Immature natural killer cell (primary cell): ENCODE measurements at regions not wholly inside any gene's neighbourhood (a gene's known extent, or its start where the extent isn't known, plus 50 kb on each side); places are given as distances from the start of the nearest gene placed in this dataset.
"Not testable (repeated sequence)": the region's sequence is repeated elsewhere in the genome, so short reads cannot be mapped to it uniquely, and the experiment has no call there.

Experiments used
- DNase-seq, 3 donors: peaks; one replicate each; pipeline ENCODE4 v3.0.0; 2022; ENCODE audit warnings: mixed read lengths in 1 of 3
- H3K27ac Mint-ChIP-seq, 6 donors: one replicate each; pipeline ENCODE4 v1.8.0; 2020; ENCODE audit warnings: mixed read lengths in 6 of 6, mild to moderate bottlenecking in 5 of 6, inconsistent platforms in 4 of 6, moderate library complexity in 3 of 6
- H3K27me3 Mint-ChIP-seq, 3 donors: one replicate each; pipeline ENCODE4 v1.8.0; 2020 to 2021; ENCODE audit warnings: low read depth in 3 of 3, mild to moderate bottlenecking in 3 of 3, mixed read lengths in 3 of 3, moderate library complexity in 3 of 3, inconsistent platforms in 1 of 3
- H3K36me3 Mint-ChIP-seq, 3 donors: one replicate each; pipeline ENCODE4 v1.8.0; 2020; ENCODE audit warnings: mixed read lengths in 3 of 3, inconsistent platforms in 2 of 3, mild to moderate bottlenecking in 2 of 3
- H3K4me1 Mint-ChIP-seq, 2 donors: one replicate each; pipeline ENCODE4 v1.8.0; 2020; ENCODE audit warnings: inconsistent platforms in 2 of 2, mild to moderate bottlenecking in 2 of 2, mixed read lengths in 2 of 2, moderate library complexity in 1 of 2
- H3K4me3 Mint-ChIP-seq, 5 donors: one replicate each; pipeline ENCODE4 v1.8.0; 2020; ENCODE audit warnings: mild to moderate bottlenecking in 5 of 5, mixed read lengths in 5 of 5, inconsistent platforms in 3 of 5, moderate library complexity in 3 of 5
- H3K9me3 Mint-ChIP-seq, 6 donors: one replicate each; pipeline ENCODE4 v1.8.0; 2020; ENCODE audit warnings: mild to moderate bottlenecking in 6 of 6, mixed read lengths in 6 of 6, inconsistent platforms in 4 of 6, moderate library complexity in 3 of 6

DNA sequence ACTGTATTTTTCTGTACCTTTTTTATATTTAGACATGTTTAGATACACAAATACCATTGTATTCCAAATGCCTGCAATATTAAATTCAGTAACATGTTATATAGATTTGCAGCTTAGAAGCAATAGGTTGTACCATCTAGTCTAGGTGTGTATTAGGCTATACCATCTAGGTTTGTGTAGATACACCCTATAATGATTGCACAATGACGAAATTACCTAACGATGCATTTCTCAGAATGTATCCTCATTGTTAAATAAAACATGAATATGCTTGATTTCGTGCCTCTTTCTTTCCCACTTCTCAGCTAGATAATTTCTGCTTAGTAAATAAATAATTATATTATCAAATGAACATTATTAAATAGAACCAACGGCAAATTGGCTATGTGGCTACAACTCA is 653.0 kb downstream of the EPM2A start:
- H3K9me3 Mint-ChIP-seq, result no peaks in the 10 kb centered on the region
- peaks cover 0 to 5% (median 0%) of the 10 kb centered on the region in 3 donors for H3K27me3 Mint-ChIP-seq
- no peak overlapping the region for H3K27ac Mint-ChIP-seq
- H3K4me3 Mint-ChIP-seq, result no peak overlapping the region
- no peaks in the 10 kb centered on the region for H3K4me1 Mint-ChIP-seq
- no peak for DNase-seq
- H3K36me3 Mint-ChIP-seq, result no peaks in the 10 kb centered on the region

DNA sequence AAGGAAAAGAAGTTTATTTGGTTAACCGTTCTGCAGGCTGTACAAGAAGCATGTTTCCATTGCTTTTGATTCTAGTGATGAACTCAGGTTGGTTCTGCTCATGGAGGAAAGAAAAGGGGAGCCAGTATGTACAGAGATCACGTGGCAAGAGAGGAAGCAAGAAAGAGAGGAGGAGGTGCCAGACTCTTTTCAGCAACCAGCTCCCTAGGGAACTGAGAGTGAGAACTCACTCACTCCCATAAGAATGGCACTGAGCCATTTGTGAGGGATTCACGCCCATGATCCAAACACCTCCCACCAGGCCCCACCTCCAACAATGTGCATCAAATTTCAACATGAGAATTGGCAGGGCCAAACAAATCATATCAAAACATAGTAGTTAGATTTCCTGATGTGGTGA is 649.1 kb downstream of the EPM2A start:
- Mint-ChIP-seq H3K4me3 (no peak overlapping the region), H3K27ac (no peak overlapping the region), H3K9me3 (no peaks in the 10 kb centered on the region), H3K27me3 (peaks cover 0 to 4% (median 1%) of the 10 kb centered on the region in 3 donors), H3K36me3 (no peaks in the 10 kb centered on the region), H3K4me1 (no peaks in the 10 kb centered on the region)
- DNase-seq, result no peak

DNA sequence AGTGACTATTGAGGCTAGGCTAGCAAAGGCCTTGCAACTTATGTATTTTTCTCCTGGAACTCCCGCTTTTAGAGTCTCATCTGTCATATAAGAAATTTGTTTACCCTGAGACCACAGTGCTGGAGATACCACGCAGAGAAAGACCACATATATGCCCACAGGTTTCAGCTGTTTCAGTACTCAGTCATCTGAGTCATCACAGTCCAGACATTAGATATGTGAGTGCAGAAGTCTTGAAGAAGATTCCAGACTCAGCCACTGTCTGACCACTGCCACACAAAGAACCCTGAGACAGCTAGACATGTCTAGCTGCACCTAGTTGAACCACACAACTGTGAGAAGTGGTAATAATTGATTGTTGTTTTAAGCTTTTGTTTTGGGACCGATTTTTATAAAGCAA is 648.3 kb downstream of the EPM2A start:
- Mint-ChIP-seq H3K9me3 (no peaks in the 10 kb centered on the region), H3K36me3 (no peaks in the 10 kb centered on the region), H3K27me3 (peaks cover 0 to 4% (median 3%) of the 10 kb centered on the region in 3 donors), H3K4me1 (no peaks in the 10 kb centered on the region), H3K4me3 (no peak overlapping the region), H3K27ac (no peak overlapping the region)
- no peak for DNase-seq

DNA sequence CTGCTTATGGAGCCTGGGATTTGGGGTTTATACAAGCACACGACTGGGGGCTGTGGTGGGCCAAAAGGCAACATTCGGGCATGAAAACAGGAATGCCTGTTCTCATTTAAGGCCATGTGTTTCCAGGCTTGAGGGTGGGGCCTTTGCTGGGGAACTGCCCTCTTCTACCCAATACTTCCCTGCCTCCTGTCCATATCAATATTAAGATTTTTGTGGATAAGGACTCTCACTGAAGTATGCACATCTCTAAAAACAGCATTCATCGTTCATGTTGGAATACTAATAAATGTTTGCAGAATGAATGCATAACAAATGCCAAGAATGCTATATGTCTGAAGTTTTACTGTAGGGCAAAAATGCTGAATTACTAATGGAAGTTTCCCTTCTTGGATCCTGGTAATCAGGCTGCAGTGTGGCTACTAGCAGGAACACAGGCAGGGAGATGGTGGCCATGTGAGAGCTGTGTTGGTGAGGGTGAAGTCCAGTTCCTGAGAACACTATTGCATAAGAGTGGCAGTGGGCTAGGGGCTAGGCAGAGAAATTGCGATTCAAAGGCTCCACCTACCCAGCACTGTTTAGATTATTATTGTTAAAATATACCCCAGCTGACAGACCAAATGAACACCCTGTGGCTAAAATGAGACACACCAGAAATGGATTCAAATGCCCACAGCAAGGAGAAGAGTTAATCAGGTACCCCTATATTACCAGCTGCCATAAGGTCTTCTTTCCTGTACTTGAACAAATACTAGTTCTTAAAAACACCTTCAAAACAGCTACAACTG is 644.3 kb downstream of the EPM2A start:
- H3K27ac Mint-ChIP-seq, result no peak overlapping the region
- no peaks in the 10 kb centered on the region for H3K36me3 Mint-ChIP-seq

DNA sequence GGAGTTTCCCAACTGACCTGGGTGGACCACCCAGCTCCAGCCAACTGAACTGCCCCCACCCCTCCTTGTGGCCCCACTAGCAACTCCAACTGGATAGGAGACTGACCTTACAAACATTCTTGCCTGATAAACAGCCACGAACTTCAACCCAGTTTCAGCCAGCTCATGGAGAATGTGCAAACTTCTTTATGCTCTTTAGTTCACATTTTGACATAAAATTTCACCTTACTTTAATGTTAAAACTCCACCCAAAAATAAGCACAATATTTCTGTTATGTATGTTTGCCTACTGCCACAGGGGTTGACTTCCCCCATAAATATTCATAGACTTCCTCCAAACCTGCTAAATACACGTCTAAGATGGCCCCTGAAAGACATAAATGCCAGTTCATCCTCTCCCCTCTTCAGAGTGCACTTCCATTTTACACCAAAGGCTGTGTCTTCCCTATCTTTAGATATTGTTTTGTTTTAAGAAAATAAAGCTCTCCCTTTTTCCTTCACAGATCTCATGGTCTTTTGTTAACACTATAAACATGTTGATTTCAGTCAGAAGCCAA is 643.7 kb downstream of the EPM2A start:
- H3K4me1 Mint-ChIP-seq, result no peaks in the 10 kb centered on the region
- no peak overlapping the region for H3K27ac Mint-ChIP-seq
- H3K36me3 Mint-ChIP-seq, result no peaks in the 10 kb centered on the region
- H3K4me3 Mint-ChIP-seq, result no peak overlapping the region
- DNase-seq, result no peak
- H3K9me3 Mint-ChIP-seq, result peaks cover 0 to 4% (median 0%) of the 10 kb centered on the region in 6 donors
- H3K27me3 Mint-ChIP-seq, result peaks cover 0 to 3% (median 1%) of the 10 kb centered on the region in 3 donors

More for the DNA sequence above, 644.3 kb downstream of the EPM2A start:
- Mint-ChIP-seq H3K9me3 (peaks cover 0 to 4% (median 0%) of the 10 kb centered on the region in 6 donors), H3K4me3 (no peak overlapping the region), H3K4me1 (no peaks in the 10 kb centered on the region), H3K27me3 (peaks cover 0 to 3% (median 1%) of the 10 kb centered on the region in 3 donors)
- DNase-seq, result no peak

DNA sequence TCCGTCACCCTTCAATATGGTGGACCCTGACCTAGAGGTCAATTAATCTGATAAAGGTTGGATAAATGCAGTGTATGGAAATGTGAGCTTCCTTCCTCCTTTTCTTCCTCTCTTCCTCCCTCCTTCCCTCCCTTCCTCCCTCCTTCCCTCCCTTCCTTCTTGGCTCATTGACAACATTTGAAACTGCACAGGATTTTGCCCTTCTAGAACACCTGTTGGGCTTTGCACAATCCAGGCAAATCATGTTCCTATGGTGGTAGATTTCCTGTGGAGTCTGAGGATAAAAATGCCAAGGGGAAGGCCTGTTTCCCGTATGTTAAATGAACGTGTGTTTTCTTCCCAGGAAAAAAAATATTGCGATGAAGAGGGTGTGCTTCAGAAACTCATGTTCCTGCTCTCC is 642.8 kb downstream of the EPM2A start:
- no peaks in the 10 kb centered on the region for H3K36me3 Mint-ChIP-seq
- DNase-seq, result no peak
- peaks cover 0 to 7% (median 4%) of the 10 kb centered on the region in 6 donors for H3K9me3 Mint-ChIP-seq
- H3K27ac Mint-ChIP-seq, result no peak overlapping the region
- no peak overlapping the region for H3K4me3 Mint-ChIP-seq
- peaks cover 0 to 4% (median 1%) of the 10 kb centered on the region in 3 donors for H3K27me3 Mint-ChIP-seq
- H3K4me1 Mint-ChIP-seq, result no peaks in the 10 kb centered on the region

DNA sequence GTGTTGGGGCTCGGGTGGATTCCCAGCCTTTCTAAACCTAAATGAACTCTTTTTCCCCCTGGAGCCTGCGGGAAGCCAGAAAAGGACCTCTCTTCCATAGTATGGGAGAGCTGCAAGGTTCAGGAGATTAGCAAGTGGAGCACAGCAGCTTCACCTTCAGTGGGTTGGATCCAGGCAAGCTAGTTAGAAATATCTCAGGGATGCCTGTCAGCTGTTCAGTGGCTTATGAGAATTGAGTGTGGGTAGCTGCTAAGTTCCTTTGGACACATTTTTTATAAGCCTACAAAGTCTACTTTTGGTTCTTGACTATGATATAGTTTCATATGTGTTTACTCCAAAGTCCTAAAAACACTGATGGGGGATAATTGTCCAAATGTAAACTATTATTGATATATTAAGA is 642.1 kb downstream of the EPM2A start:
- Mint-ChIP-seq H3K27me3 (peaks cover 0 to 5% (median 1%) of the 10 kb centered on the region in 3 donors), H3K4me3 (no peak overlapping the region), H3K27ac (no peak overlapping the region), H3K4me1 (no peaks in the 10 kb centered on the region), H3K9me3 (peaks cover under 1 to 14% (median 8%) of the 10 kb centered on the region in 6 donors), H3K36me3 (no peaks in the 10 kb centered on the region)
- no peak for DNase-seq

DNA sequence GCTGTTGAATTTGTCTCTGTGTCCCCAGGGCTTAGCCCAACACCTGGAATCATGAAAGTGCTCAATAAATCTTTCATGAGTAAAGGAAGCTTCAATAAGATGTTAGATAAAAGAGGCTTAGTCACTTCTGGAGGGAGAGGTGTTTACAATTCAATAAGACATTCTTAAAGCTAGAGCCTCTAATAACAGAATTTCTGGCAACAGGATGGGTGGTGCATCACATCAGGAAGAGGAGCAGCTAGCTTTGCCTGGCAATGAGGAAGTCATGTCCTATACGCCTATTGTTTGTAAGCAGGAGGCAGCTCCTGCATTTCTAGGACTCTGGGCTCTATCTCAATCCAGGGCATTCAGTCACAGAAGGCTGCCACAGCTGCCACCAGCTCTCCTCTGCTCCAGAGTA is 638.5 kb downstream of the EPM2A start:
- Mint-ChIP-seq H3K27ac (no peak overlapping the region), H3K9me3 (peaks cover 3 to 25% (median 10%) of the 10 kb centered on the region in 6 donors), H3K36me3 (no peaks in the 10 kb centered on the region), H3K4me1 (no peaks in the 10 kb centered on the region), H3K27me3 (peaks cover 0 to 3% (median 0%) of the 10 kb centered on the region in 3 donors), H3K4me3 (no peak overlapping the region)
- no peak for DNase-seq

DNA sequence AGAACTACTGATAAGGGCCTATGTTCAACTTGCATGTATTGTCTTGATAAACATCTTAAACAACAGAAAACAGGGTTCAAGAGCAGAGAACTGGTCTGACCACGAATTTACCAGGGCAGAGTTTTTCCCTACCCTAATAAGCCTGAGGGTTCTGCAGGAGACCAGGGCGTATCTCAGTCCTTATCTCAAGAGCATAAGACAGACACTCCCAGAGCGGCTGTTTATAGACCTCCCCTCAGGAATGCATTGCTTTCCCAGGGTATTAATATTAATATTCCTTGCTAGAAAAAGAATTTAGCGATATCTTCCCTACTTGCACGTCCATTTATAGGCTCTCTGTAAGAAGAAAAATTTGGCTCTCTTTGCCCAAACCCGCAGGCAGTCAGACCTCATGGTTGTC is 637.2 kb downstream of the EPM2A start:
- H3K36me3 Mint-ChIP-seq, H3K4me1 Mint-ChIP-seq: not testable (repeated sequence)
- peaks cover 3 to 25% (median 10%) of the 10 kb centered on the region in 6 donors for H3K9me3 Mint-ChIP-seq

DNA sequence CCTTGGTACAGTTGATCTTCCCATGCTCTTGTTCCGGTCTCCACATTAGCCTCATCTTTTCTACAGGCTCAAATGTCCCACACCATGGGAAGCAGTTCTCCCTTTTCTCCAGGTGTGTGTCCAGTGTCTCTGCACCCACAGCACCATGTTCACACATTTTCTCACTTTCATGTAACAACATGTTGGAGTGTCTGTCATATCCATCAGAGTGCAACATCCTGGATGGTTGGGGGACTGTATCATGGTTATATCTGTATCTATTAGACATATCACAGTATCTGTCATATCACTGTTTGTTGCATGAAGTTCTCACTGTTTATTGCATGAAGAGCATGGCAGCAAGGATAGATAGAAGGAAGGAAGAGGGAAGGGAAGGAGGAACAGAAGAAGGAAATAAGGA is 635.6 kb downstream of the EPM2A start:
- H3K27ac Mint-ChIP-seq, result no peak overlapping the region
- H3K36me3 Mint-ChIP-seq, result no peaks in the 10 kb centered on the region
- no peak for DNase-seq
- H3K4me3 Mint-ChIP-seq, result no peak overlapping the region
- H3K9me3 Mint-ChIP-seq, result peaks cover 3 to 25% (median 10%) of the 10 kb centered on the region in 6 donors
- no peaks in the 10 kb centered on the region for H3K4me1 Mint-ChIP-seq
- H3K27me3 Mint-ChIP-seq, result peaks cover 0 to 5% (median 0%) of the 10 kb centered on the region in 3 donors

More for the DNA sequence above, 637.2 kb downstream of the EPM2A start:
- not testable (repeated sequence) for H3K27me3 Mint-ChIP-seq, H3K4me3 Mint-ChIP-seq, H3K27ac Mint-ChIP-seq, DNase-seq

DNA sequence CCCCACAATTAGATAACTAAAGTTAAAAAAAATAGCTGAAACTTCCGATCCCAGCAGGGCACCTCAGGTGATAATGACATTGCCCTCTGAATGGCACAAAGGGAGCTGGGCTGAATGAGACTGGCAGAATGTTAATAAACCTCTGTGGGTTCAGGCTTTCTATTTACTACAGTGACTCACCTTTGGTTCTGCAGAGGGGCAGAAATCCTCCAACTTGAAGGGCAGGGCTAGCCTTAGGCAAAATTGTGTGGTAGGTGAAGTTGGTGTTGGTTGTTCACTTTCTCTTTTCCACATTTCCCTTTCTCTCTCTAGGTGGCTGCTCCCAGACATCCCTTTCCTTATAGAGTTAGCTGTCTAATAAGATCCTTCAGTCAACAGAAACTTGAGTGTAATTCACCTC is 625.2 kb downstream of the EPM2A start:
- H3K27me3 Mint-ChIP-seq, result peaks cover 0 to 2% (median 0%) of the 10 kb centered on the region in 3 donors
- H3K4me3 Mint-ChIP-seq, result no peak overlapping the region
- no peak for DNase-seq
- H3K27ac Mint-ChIP-seq, result no peak overlapping the region
- no peaks in the 10 kb centered on the region for H3K4me1 Mint-ChIP-seq
- H3K9me3 Mint-ChIP-seq, result peaks cover 0 to 4% (median 0%) of the 10 kb centered on the region in 6 donors
- H3K36me3 Mint-ChIP-seq, result no peaks in the 10 kb centered on the region

DNA sequence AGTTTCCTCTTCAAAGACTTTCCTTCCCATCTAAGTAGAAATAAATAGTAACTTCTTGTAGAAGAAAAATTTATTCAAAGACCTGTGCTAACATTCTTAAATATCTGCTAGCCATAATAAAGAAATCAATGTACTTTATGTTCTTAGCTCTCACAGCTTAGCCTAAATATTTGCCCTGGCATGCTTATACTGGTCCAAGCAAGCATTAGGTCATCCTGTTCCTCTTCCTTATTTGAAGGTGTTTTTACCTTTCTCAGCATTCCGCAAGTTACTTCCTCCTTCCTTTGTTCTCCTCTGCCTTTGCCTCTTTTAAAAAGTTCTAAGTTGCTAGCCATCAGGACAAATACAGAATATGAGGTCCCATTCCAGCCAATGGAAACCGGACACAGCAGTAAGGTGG is 623.9 kb downstream of the EPM2A start:
- not testable (repeated sequence) for DNase-seq, H3K36me3 Mint-ChIP-seq, H3K27me3 Mint-ChIP-seq, H3K9me3 Mint-ChIP-seq, H3K4me3 Mint-ChIP-seq, H3K4me1 Mint-ChIP-seq, H3K27ac Mint-ChIP-seq

DNA sequence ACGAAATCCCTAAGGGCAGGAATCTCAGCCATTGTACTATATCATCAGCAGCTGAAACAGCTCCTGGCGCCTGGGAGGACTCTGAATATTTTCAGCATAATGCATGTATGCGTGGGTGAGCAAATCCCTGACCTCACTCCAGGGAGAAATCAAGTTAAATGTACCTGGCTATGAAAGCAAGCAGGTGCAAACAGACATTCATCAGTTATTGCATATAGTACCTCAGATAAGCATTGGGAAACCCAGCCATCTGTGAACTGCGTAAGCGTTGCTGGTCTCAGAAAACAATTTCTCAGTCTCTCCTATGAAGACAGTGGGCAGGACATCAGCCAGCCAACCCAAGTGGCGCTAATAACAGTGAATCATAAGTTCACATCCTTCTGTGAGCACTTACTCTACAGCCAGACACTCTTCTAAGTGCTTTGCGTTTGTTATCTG is 622.6 kb downstream of the EPM2A start:
- H3K9me3 Mint-ChIP-seq, result no peaks in the 10 kb centered on the region
- peaks cover 0 to 5% (median 5%) of the 10 kb centered on the region in 3 donors for H3K27me3 Mint-ChIP-seq
- no peaks in the 10 kb centered on the region for H3K36me3 Mint-ChIP-seq

DNA sequence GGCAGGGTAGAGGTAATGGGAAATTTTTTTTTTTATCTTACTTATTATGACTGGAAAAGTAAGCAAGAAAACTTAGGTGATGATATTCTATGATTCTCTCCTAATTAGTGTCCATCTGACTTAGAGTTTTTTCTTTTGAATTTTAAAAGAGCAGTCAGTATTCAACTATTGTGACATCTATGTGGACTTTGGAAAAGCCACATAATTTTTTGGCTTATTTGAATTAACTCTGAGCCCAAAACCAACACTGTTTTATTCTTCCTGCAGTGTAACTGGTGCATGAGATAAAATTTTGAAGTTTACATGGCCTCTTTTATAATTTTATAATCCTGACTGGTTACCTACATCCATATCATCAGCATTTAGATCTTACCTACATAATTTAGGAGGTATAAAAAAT is 619.7 kb downstream of the EPM2A start:
- no peaks in the 10 kb centered on the region for H3K36me3 Mint-ChIP-seq
- no peaks in the 10 kb centered on the region for H3K4me1 Mint-ChIP-seq
- H3K27me3 Mint-ChIP-seq, result peaks cover 0 to 5% (median 5%) of the 10 kb centered on the region in 3 donors
- H3K4me3 Mint-ChIP-seq, result no peak overlapping the region
- no peak for DNase-seq
- no peak overlapping the region for H3K27ac Mint-ChIP-seq
- H3K9me3 Mint-ChIP-seq, result no peaks in the 10 kb centered on the region

More for the DNA sequence above, 622.6 kb downstream of the EPM2A start:
- H3K4me1 Mint-ChIP-seq, result no peaks in the 10 kb centered on the region
- H3K27ac Mint-ChIP-seq, result no peak overlapping the region
- DNase-seq, result no peak
- no peak overlapping the region for H3K4me3 Mint-ChIP-seq
